Panc1 (cell line): ENCODE measurements at regions not wholly inside any gene's neighbourhood (a gene's known extent, or its start where the extent isn't known, plus 50 kb on each side); places are given as distances from the start of the nearest gene placed in this dataset.

ENCODE experiments used
- ATAC-seq: fragments of 200-7000 bp; cut with Tn5 transposase; 2 replicates; pipeline ENCODE4 v1.9.1; 2020; ENCODE audit warnings: mild to moderate bottlenecking, moderate library complexity
- BruUV-seq: library from RNA; stranded (reverse); fragments of 400-500 nt; replicated peaks from 2 replicates; lab custom pipeline; 2021; lab: Mats Ljungman, UMichigan
- CTCF ChIA-PET: fragments of 300-600 bp; sonication (Branson Sonifier 250); formaldehyde crosslinking; loops from one replicate; lab custom pipeline; 2022; ENCODE audit warnings: antibody characterized with exemption; lab: Charles Lee
- POLR2A ChIA-PET: fragments of 300-600 bp; sonication (Branson Sonifier 250); formaldehyde crosslinking; loops from one replicate; lab custom pipeline; 2022; ENCODE audit warnings: antibody characterized with exemption; lab: Charles Lee
- DNase-seq: peaks from one replicate; pipeline ENCODE4 v3.0.0-alpha.2; 2010; ENCODE audit warnings: low read depth, low spot score
- H3K27ac ChIP-seq: 2 replicates; pipeline ENCODE4 v1.5.1; 2011; ENCODE audit warnings: mild to moderate bottlenecking, low read length, inconsistent platforms
- H3K27me3 ChIP-seq: fragments of 200-500 bp; sonication (Bioruptor generic); 2 replicates; pipeline ENCODE4 v1.6.0; 2014; ENCODE audit warnings: low read length, inconsistent platforms; ENCODE audit not compliant: control insufficient read depth, insufficient read depth
- H3K36me3 ChIP-seq: fragments of 200-500 bp; sonication (Bioruptor generic); 2 replicates; pipeline ENCODE4 v1.5.1; 2014; ENCODE audit warnings: inconsistent platforms, mild to moderate bottlenecking, low read length, moderate library complexity; ENCODE audit not compliant: control insufficient read depth, insufficient read depth
- H3K4me1 ChIP-seq: 2 replicates; pipeline ENCODE4 v1.5.1; 2011; ENCODE audit warnings: inconsistent platforms, mild to moderate bottlenecking, low read length, moderate library complexity; ENCODE audit not compliant: control insufficient read depth, insufficient read depth
- H3K4me3 ChIP-seq, 2 experiments: 2 replicates each; pipeline ENCODE4 v1.5.1; 2011 to 2012; ENCODE audit warnings: low read depth in 2 of 2, low read length in 2 of 2, mild to moderate bottlenecking in 2 of 2, inconsistent platforms in 1 of 2, moderate library complexity in 1 of 2
- H3K9me3 ChIP-seq: fragments of 200-500 bp; sonication (Bioruptor generic); 2 replicates; pipeline ENCODE4 v1.5.1; 2014; ENCODE audit warnings: low read depth, mild to moderate bottlenecking, inconsistent platforms, low read length, moderate library complexity; ENCODE audit not compliant: control insufficient read depth, insufficient read depth
- POLR2AphosphoS5 ChIP-seq: IDR thresholded peaks from 2 replicates; pipeline ENCODE4 v1.6.1; 2012; ENCODE audit warnings: mild to moderate bottlenecking, low read depth, low read length, moderate library complexity
- SIN3A ChIP-seq: IDR thresholded peaks from 2 replicates; pipeline ENCODE4 v1.6.1; 2012; ENCODE audit warnings: low read depth, mild to moderate bottlenecking, low read length, moderate library complexity, borderline replicate concordance; ENCODE audit not compliant: insufficient read depth
- TCF7L2 ChIP-seq: IDR thresholded peaks from 2 replicates; pipeline ENCODE4 v1.6.1; 2011; ENCODE audit warnings: mild to moderate bottlenecking, low read depth, low read length, inconsistent platforms
- in situ Hi-C: cut with HindIII; loops from 2 replicates; pipeline ENCODE4 v1.10.0; 2016; ENCODE audit warnings: low sequenced_read_pairs, low pct_unique_long_range_greater_than_20kb
- intact Hi-C: fragments of 100-400 bp; cut with micrococcal nuclease; formaldehyde crosslinking; loops from one replicate; pipeline ENCODE4 v1.10.0; 2022; ENCODE audit not compliant: unreplicated experiment
- TF ChIP-seq, protein P1 (sequence below), 2 experiments: IDR thresholded peaks; 2 replicates each; pipeline ENCODE4 v1.6.1; 2011 to 2012; ENCODE audit warnings: low read depth in 2 of 2, control low read depth in 1 of 2, low read length in 1 of 2, mild to moderate bottlenecking in 1 of 2, moderate library complexity in 1 of 2; ENCODE audit not compliant: insufficient read depth in 1 of 2
- TF ChIP-seq, protein P2 (sequence below): fragments of 450-650 bp; IDR thresholded peaks from 2 replicates; pipeline ENCODE4 v1.5.1; 2017; ENCODE audit warnings: mild to moderate bottlenecking

DNA sequence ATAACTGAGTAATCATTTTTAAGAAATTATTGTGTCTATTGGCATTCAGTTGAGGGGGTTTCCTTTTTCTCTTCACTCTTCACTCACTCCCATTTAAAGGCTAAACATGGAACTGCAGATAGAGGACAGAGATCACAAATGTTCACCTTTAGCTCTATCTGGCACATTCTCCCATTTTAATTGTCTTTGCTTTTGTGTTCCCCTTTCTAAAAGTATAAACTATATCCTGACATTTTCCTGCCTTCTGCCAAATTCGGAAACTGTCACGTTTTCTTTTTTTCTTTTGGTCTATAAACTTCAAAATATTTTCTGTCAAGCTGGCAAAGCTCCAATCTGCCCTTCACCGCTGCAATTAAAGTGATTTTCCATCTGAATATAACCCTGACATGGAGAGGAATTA lies 219.8 kb upstream of the CDKN3 start:
- H3K27ac ChIP-seq, result no peak overlapping the region
- no peaks in the 10 kb centered on the region for H3K4me1 ChIP-seq
- BruUV-seq, result no TSS peak
- no peaks in the 10 kb centered on the region for H3K9me3 ChIP-seq
- ATAC-seq (no peak), DNase-seq (no peak)
- no peak overlapping the region for H3K4me3 ChIP-seq
- intact Hi-C loops, result loop anchor here (5.0 to 10.0 kb wide), 2 partner anchors 158 to 640 kb away; no protein-coding TSS in a partner anchor
- H3K27me3 ChIP-seq, result no peaks in the 10 kb centered on the region
- ChIA-PET POLR2A (no interaction called here), CTCF (no interaction called here)
- no peaks in the 10 kb centered on the region for H3K36me3 ChIP-seq
- TF ChIP-seq, protein P1, sequence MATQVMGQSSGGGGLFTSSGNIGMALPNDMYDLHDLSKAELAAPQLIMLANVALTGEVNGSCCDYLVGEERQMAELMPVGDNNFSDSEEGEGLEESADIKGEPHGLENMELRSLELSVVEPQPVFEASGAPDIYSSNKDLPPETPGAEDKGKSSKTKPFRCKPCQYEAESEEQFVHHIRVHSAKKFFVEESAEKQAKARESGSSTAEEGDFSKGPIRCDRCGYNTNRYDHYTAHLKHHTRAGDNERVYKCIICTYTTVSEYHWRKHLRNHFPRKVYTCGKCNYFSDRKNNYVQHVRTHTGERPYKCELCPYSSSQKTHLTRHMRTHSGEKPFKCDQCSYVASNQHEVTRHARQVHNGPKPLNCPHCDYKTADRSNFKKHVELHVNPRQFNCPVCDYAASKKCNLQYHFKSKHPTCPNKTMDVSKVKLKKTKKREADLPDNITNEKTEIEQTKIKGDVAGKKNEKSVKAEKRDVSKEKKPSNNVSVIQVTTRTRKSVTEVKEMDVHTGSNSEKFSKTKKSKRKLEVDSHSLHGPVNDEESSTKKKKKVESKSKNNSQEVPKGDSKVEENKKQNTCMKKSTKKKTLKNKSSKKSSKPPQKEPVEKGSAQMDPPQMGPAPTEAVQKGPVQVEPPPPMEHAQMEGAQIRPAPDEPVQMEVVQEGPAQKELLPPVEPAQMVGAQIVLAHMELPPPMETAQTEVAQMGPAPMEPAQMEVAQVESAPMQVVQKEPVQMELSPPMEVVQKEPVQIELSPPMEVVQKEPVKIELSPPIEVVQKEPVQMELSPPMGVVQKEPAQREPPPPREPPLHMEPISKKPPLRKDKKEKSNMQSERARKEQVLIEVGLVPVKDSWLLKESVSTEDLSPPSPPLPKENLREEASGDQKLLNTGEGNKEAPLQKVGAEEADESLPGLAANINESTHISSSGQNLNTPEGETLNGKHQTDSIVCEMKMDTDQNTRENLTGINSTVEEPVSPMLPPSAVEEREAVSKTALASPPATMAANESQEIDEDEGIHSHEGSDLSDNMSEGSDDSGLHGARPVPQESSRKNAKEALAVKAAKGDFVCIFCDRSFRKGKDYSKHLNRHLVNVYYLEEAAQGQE (IDR thresholded peaks at IDR 0.05; ENCODE audit: insufficient read depth in 1 of 2, low read depth in 2 of 2, low read length in 1 of 2), result no peak
- TF ChIP-seq SIN3A (no peak), TCF7L2 (no peak), POLR2AphosphoS5 (no peak)
- TF ChIP-seq, protein P2, sequence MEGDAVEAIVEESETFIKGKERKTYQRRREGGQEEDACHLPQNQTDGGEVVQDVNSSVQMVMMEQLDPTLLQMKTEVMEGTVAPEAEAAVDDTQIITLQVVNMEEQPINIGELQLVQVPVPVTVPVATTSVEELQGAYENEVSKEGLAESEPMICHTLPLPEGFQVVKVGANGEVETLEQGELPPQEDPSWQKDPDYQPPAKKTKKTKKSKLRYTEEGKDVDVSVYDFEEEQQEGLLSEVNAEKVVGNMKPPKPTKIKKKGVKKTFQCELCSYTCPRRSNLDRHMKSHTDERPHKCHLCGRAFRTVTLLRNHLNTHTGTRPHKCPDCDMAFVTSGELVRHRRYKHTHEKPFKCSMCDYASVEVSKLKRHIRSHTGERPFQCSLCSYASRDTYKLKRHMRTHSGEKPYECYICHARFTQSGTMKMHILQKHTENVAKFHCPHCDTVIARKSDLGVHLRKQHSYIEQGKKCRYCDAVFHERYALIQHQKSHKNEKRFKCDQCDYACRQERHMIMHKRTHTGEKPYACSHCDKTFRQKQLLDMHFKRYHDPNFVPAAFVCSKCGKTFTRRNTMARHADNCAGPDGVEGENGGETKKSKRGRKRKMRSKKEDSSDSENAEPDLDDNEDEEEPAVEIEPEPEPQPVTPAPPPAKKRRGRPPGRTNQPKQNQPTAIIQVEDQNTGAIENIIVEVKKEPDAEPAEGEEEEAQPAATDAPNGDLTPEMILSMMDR, result no peak
- in situ Hi-C loops, result no loop called here

DNA sequence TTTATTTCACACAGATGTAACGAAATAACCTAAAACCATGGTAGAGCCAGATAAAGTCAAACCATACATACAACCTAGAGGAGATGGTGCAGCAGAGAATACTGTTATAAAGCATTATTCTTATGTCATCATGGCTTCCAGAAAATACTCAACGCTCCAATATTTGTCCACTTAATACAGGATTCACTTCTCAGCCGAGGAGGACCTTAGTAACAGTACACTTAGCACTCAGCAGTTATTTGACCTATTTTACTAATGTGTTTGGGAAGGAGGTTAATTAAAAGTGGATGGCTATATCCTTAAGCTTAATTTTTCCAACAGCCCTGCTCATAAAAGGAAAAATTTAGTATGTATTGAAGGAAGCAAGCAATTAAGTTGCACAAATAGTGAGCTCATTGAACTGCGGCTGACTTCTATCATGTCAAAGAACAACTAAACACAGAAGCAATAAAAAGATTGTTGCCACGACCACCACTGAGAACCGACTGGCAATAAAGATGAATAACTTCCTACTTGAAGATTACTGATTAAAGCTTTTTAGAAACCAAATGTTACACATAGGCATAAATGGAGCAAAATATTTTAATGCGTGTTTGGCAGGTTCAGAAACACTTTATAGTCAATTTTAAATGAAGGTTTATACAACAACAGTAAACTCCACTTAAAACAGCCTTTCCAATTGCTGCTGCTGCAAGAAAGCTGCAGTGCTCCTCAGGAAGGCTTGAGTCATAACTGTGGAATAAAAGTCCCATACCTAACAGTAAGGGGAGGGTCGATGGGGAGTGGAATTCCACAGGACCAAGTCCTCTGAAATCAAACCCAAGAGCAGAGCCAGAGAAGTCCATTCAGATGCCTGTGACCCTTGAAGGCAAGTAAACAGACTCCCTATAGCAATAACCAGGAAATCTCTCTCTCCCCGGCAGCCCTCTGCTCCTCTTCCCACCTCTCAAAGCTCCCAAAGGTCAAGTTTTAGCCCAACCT lies 218.9 kb upstream of the CDKN3 start:
- H3K36me3 ChIP-seq, result no peaks in the 10 kb centered on the region
- no peak overlapping the region for H3K27ac ChIP-seq
- CTCF ChIA-PET, result no interaction called here
- DNase-seq (no peak), ATAC-seq (no peak)
- POLR2A ChIA-PET, result no interaction called here
- no peaks in the 10 kb centered on the region for H3K4me1 ChIP-seq
- H3K27me3 ChIP-seq, result no peaks in the 10 kb centered on the region
- no peak overlapping the region for H3K4me3 ChIP-seq
- TF ChIP-seq, protein P2, result no peak
- TF ChIP-seq, protein P1 (IDR thresholded peaks at IDR 0.05; ENCODE audit: insufficient read depth in 1 of 2, low read depth in 2 of 2, low read length in 1 of 2), result no peak
- TF ChIP-seq POLR2AphosphoS5, result no peak
- TF ChIP-seq SIN3A, result no peak
- TF ChIP-seq TCF7L2, result no peak
- intact Hi-C loops (loop anchor here (5.0 to 10.0 kb wide), 2 partner anchors 157 to 641 kb away; no protein-coding TSS in a partner anchor), in situ Hi-C loops (no loop called here)
- no TSS peak for BruUV-seq
- H3K9me3 ChIP-seq, result no peaks in the 10 kb centered on the region
